DMS 273 (cell line): ENCODE measurements at regions not wholly inside any gene's neighbourhood (a gene's known extent, or its start where the extent isn't known, plus 50 kb on each side); places are given as distances from the start of the nearest gene placed in this dataset.
A peak's percentile ranks its signal among the peaks of the same experiment; 100 is the strongest.

Source experiments
- DNase-seq: peaks from one replicate; lab custom pipeline; 2025; ENCODE audit not compliant: unreplicated experiment; lab: John Stamatoyannopoulos, UW

DNA sequence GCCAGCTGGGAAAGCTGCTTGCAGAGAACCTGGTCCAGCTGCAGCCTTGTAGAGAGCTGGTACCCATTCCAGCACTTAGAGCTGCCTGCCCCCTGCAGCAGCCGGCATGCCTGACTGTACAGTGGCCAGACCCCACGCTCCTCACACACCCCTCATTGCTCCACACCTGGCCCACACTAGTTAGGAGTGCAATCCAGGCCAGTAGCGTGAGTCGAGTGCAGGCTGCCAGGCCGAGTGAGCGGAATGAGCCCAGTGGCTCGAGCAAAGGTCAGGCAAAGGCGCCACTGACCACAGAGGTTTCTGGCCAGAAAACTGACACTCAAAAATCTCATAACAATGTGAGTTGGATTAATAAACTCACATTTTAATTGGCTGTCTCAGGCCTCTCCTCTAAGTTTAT lies 921.7 kb upstream of the KCND2 start:
- DNase-seq, result no peak

DNA sequence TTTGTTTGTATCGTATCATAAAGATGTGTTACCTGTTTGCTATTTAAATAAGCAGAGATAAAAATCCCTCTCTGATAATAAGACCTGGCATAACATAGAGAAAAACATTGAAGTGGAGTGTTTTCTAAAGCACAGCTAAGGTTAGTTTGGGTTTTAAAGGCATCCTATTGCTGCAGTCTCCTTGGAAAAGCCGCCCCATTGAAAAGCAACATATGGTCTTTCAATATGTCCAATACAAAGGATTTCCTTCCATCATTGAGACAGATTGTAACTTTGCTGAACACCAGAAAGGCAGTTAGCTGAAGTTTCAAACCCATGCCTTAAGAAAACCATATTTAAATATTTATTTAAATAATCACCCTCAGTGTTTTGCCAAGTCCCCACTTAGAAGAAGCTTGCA lies 898.5 kb upstream of the KCND2 start:
- no peak for DNase-seq

GRCh38 chr7:119377861-119378260 lies 895.1 kb upstream of the KCND2 start:
- DNase-seq, result no peak

DNA sequence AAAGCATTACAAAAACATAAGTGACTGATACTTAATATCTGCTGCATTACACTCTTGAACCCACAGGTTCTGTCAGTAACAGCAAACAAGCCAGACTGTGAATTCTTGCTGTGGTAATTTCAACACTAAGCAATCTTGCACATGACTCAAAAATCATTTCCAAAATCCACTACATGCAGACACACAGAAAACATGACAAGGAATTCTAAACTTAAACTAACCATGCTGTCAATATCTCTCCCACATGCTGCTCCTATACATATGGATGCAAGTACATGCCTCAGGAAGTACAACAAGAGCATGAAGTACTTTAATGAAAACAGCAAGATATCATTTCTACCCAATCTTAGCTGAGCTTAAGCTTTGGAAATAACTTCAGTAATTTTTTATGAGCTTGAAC lies 890.2 kb upstream of the KCND2 start:
- DNase-seq, result no peak

DNA sequence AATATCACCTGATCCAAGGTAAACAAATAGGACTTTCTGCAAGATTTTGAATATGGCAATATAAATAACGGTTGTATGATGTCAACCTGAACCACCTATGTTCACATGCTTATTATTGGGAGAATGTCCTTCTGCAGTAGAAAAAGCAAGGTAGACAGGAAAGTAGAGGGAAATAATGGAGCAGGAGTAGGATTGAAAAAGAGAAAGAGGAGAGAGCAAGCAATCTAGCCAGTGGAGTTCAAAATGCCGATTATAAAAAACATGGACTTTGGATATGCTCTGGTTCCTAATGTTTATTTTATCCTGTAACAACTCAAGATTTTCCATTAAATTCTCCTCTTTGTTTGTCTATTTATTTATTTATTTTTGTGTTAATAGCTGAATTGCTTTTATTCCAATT lies 878.0 kb upstream of the KCND2 start:
- DNase-seq, result no peak

DNA sequence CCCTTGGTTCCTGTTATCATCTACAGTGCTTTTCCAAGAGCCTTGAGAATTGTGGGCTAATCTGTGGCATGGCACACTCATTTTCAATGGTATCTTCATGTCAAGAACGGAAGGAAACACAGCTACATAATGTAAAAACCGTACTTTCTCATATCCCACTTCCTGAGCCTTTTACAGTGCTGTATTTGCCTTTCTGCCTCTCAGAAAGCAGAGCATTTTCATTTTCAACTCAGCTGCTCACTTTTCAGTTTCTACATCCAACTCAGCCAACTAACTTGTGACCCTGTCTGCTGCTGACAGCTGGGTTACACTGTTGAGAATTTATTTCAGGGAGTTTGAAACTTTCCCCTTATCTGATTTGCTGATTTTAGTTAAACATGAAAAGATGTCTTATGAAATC lies 875.8 kb upstream of the KCND2 start:
- no peak for DNase-seq

- DNase-seq, result no peak
Observed at GRCh38 chr7:119408596-119408995, 864.4 kb upstream of the KCND2 start.

GRCh38 chr7:119413314-119413805 lies 859.6 kb upstream of the KCND2 start:
- no peak for DNase-seq

- no peak for DNase-seq
Observed at GRCh38 chr7:119415682-119416081, 857.3 kb upstream of the KCND2 start.

DNA sequence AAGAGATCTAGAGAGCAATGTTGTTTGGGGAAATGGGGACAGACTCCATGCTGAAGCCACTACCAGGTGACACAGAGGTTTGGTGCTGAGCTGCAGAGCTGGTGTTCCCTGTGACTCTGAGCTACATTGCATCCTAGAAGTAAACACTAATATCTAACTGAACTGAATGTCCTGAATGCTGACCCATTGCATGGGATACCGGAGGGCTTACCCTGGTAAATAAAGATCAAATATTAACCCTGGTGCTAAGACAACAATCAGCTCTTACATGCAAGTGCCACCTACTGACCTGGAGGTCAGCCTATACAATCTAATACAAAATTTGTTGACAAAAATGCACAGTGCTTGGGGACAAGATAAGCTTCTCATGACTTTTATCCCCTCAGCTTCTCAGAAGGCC lies 851.3 kb upstream of the KCND2 start:
- no peak for DNase-seq

DNA sequence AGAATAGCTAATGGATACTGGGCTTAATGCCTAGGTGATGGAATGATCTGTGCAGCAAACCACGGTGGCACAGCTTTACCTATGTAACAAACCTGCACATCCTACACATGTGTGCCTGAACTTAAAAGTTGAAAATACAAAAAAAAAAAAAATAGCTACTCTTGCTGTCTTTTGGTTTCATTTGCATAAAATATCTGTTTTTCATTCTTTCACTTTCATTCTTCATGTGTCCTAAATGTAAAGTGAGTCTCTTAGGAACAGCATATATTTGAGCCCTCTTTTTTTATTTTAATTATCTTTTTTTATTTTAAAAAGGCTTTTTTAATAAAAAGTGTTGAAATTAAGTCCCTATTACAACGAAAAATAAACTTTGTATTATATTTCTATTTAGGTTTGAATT lies 836.1 kb upstream of the KCND2 start:
- no peak for DNase-seq

GRCh38 chr7:119438315-119438714 lies 834.7 kb upstream of the KCND2 start:
- DNase-seq, result no peak

DNA sequence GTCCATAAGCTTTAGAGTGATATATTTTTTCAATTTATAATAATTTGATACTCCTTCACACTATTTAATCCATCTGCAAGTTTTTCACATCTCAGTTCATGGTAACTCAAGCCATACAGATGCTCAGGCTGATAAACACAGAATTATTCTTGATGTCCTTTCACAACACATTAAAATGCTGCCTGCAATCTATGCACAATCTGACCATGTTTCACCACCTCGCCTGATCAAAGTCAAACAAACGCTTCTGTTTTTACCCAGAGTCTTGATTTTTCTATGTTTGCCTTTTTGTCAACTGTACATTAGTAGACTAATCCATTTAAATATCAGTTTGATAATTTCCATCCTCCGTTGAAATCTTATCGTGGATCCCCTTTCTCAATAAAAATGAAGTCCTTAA lies 833.8 kb upstream of the KCND2 start:
- no peak for DNase-seq

DNA sequence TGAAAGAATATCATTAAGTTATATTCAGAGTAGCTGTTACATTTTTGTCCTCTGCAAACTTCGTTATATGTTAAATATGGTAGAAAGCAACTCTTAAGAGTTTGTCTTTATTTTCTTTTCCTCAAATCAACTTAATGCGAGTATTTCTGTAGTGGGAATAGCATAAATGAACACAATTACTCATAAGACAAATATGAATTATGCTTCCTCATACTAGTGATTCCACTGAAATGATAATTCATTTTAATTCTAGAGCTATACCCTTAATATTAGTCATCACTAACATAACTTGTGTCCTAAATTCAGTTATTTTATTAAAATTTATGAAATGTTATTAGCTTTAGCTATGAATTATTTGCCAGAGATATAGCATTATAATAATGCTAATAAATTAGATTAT lies 820.6 kb upstream of the KCND2 start:
- no peak for DNase-seq

- no peak for DNase-seq
Observed at GRCh38 chr7:119465798-119466305, 807.1 kb upstream of the KCND2 start.

DNA sequence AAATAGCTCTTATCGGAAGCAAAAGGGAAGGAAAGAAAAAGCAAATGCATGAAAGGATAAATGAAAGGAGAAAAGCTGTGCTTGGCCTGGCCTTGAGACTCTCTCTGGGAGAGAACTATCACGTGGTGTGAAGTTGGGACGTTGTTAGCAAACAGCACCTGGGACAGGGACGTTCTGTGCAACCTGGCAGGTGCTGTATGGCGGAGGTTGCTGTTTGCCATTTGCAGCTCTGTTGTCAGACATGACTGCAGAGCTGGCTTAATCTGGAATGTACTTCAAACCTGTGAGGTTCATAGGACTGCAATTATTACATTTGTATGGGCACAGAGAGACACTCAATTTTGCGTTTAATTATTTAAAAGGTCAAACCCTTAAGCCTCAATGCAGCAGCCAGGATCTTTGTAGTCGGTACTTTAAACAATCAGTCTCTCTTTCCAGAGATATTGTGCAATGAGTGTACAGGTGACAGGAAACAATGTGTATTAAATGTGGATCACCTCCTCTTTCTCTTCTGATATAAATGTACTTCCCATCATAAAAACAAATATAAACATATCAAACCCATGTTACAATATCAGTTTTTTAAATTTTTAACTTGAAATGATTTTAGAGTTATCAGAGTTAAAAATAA lies 800.5 kb upstream of the KCND2 start:
- no peak for DNase-seq

DNA sequence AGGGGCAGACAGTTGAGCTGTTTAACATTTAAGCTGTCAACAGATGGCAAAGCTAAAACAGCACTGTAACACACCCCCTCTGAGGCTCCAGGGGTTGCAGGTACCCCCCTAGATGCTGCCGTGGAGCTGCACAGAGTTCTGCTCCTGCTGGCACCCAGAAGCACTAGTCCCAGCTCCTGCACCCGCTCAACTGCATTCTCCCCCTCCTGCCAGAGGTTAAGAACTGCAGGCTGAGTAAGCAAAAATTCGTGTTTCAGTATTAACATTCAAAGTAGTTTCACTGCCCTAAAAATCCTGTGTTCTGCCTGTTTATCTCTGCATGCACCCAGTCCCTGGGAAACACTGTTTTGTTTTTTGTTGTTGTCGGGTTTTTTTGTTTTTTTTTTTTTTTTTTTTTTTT lies 790.8 kb upstream of the KCND2 start:
- DNase-seq, result peak; percentile 58

- no peak for DNase-seq
Observed at GRCh38 chr7:119482671-119483070, 790.3 kb upstream of the KCND2 start.

- DNase-seq, result no peak
Observed at GRCh38 chr7:119483364-119483763, 789.6 kb upstream of the KCND2 start.

DNA sequence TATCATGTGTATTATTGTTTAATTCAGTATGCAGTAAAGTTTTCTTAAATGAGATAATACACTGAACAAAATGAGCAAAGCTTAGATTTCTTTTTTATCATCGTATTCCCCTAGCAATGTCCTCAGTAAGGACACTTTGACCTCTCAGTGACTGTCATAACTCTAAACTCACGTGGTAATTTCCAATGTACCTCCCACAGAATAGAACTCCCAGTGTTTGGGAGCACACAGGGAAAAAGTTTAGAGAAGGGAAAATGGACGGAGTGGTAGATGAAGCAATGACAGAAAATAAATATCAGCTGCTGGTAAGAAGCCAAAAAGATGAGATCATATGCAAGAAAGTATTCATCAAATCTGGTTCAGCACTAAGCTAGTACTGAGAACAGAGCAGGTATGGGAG lies 758.6 kb upstream of the KCND2 start:
- DNase-seq, result no peak

- no peak for DNase-seq
Observed at GRCh38 chr7:119515214-119515613, 757.8 kb upstream of the KCND2 start.

DNA sequence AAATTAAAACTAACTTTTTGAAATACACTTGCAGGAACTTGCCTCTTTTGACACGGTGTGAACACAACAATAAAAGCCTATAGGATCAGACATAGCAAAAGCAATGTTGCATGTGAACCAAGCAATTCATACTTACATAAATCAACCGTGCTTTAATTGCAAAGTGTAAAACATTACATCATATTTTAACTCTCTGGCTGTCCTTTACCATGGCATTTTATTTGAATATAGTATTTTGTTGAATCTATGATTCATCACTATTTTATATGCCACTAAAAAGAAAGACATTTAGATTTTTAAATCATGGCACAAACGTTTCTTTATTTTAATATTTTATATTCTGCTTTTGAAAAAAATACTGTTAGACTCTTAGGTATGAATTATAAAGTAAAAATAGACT lies 757.0 kb upstream of the KCND2 start:
- no peak for DNase-seq

GRCh38 chr7:119522263-119522662 lies 750.7 kb upstream of the KCND2 start:
- DNase-seq, result no peak
